K562 (cell line): ENCODE measurements at regions not wholly inside any gene's neighbourhood (a gene's known extent, or its start where the extent isn't known, plus 50 kb on each side); places are given as distances from the start of the nearest gene placed in this dataset.

Experiments used
- ATAC-seq: fragments of 200-7000 bp; cut with Tn5 transposase; 3 replicates; pipeline ENCODE4 v1.9.1; 2020; ENCODE audit warnings: moderate library complexity
- BruUV-seq: library from RNA; stranded (reverse); fragments of 400-500 nt; replicated peaks from 2 replicates; lab custom pipeline; 2021; lab: Mats Ljungman, UMichigan
- CTCF ChIA-PET: fragments of 300-600 bp; formaldehyde crosslinking; extraction: SDS; loops from one replicate; lab custom pipeline; 2021; ENCODE audit warnings: low intra/inter-chr PET ratio; lab: Yijun Ruan, JAX
- POLR2A ChIA-PET: fragments of 300-600, 350-650 bp; sonication (Branson Sonifier 250); formaldehyde crosslinking; extraction: SDS; loops from one replicate; lab custom pipeline; 2021; ENCODE audit warnings: antibody characterized with exemption, inconsistent platforms; lab: Yijun Ruan, JAX
- DNase-seq, 4 experiments: peaks; one replicate each; pipeline versions ENCODE4 v3.0.0 to v3.0.0-alpha.2; 2011 to 2018; ENCODE audit warnings: low spot score in 3 of 4, mixed read lengths in 3 of 4; ENCODE audit errors: extremely low read depth in 1 of 4
- FAIRE-seq: peaks from 2 replicates; lab custom pipeline; 2011; peaks lifted over from hg19 to GRCh38; lab: Jason Lieb, UNC
- H2AFZ ChIP-seq: 2 replicates; pipeline ENCODE4 v1.6.0; 2011; ENCODE audit warnings: low read depth, low read length, control low read depth, inconsistent platforms
- H3K27ac ChIP-seq: fragments of 200-600 bp; 3 replicates; pipeline ENCODE4 v1.8.0; 2011; ENCODE audit warnings: low read depth, mild to moderate bottlenecking, control low read depth, inconsistent platforms, low read length, moderate library complexity, mixed read lengths; ENCODE audit errors: extremely low read depth
- H3K27me3 ChIP-seq, 2 experiments: fragments of 300-600 bp in 1 of 2; 2 replicates in 1 of 2; 3 replicates in 1 of 2; pipeline versions ENCODE4 v1.6.0 to v1.8.0; 2011; ENCODE audit warnings: inconsistent platforms in 2 of 2, low read length in 2 of 2, mild to moderate bottlenecking in 1 of 2, mixed read lengths in 1 of 2, moderate library complexity in 1 of 2; ENCODE audit not compliant: control insufficient read depth in 2 of 2, insufficient read depth in 2 of 2
- H3K36me3 ChIP-seq: fragments of 300-600 bp; 3 replicates; pipeline ENCODE4 v1.8.0; 2011; ENCODE audit warnings: mild to moderate bottlenecking, low read length, inconsistent platforms; ENCODE audit not compliant: control insufficient read depth, insufficient read depth
- H3K4me1 ChIP-seq, 2 experiments: fragments of 200-600 bp in 1 of 2; replicated peaks in 1 of 2; 2 replicates in 1 of 2; 3 replicates in 1 of 2; pipeline versions ENCODE4 v1.5.1 to v1.8.0; 2011; ENCODE audit warnings: inconsistent platforms in 2 of 2, low read length in 2 of 2, mild to moderate bottlenecking in 1 of 2, mixed read lengths in 1 of 2, moderate library complexity in 1 of 2; ENCODE audit not compliant: control insufficient read depth in 2 of 2, insufficient read depth in 2 of 2
- H3K4me2 ChIP-seq: 2 replicates; pipeline ENCODE4 v1.6.1; 2011; ENCODE audit warnings: low read length, control low read depth, inconsistent platforms, mixed read lengths; ENCODE audit not compliant: insufficient read depth
- H3K4me3 ChIP-seq: fragments of 200-600 bp; sonication (generic), shearing (Covaris generic); 2 replicates; pipeline ENCODE4 v1.5.1; 2016; ENCODE audit warnings: control low read depth, inconsistent platforms
- H3K79me2 ChIP-seq: fragments of 200-600 bp; 3 replicates; pipeline ENCODE4 v1.8.0; 2011; ENCODE audit warnings: low read length, inconsistent platforms; ENCODE audit not compliant: control insufficient read depth, insufficient read depth
- H3K9ac ChIP-seq, 2 experiments: 2 replicates each; pipeline versions ENCODE4 v1.6.0 to v1.6.1; 2011; ENCODE audit warnings: low read depth in 2 of 2, low read length in 2 of 2, control low read depth in 1 of 2, inconsistent platforms in 1 of 2, mild to moderate bottlenecking in 1 of 2, mixed read lengths in 1 of 2; ENCODE audit not compliant: insufficient read depth in 1 of 2
- H3K9me1 ChIP-seq: one replicate; pipeline ENCODE4 v1.6.0; 2011; ENCODE audit warnings: inconsistent platforms, mild to moderate bottlenecking, low read length, moderate library complexity; ENCODE audit not compliant: control insufficient read depth, insufficient read depth
- H3K9me3 ChIP-seq: replicated peaks from 2 replicates; pipeline ENCODE4 v1.5.1; 2011; ENCODE audit warnings: low read depth, low read length, inconsistent platforms; ENCODE audit not compliant: control insufficient read depth, insufficient read depth
- H4K20me1 ChIP-seq: replicated peaks from 2 replicates; pipeline ENCODE4 v1.6.1; 2011; ENCODE audit warnings: low read length, inconsistent platforms, mixed read lengths; ENCODE audit not compliant: control insufficient read depth, insufficient read depth
- CBFA2T3 ChIP-seq: fragments of 450-650 bp; IDR thresholded peaks from 2 replicates; pipeline ENCODE4 v1.6.1; 2017
- EP400 ChIP-seq: fragments of 450-650 bp; IDR thresholded peaks from 2 replicates; pipeline ENCODE4 v1.6.1; 2017; ENCODE audit warnings: antibody characterized with exemption, mild to moderate bottlenecking, moderate library complexity
- EWSR1 ChIP-seq: fragments of 450-650 bp; IDR thresholded peaks from 2 replicates; pipeline ENCODE4 v1.6.1; 2018; ENCODE audit warnings: borderline replicate concordance, mild to moderate bottlenecking, low read depth, moderate library complexity; ENCODE audit not compliant: partially characterized antibody
- FOXP1 ChIP-seq: sonication (generic); formaldehyde crosslinking; IDR thresholded peaks from 2 replicates; pipeline ENCODE4 v1.8.0; 2022; ENCODE audit warnings: mild to moderate bottlenecking, missing genetic modification reagents
- JUNB ChIP-seq: fragments of 450-650 bp; formaldehyde crosslinking; conservative IDR thresholded peaks from 2 replicates; pipeline ENCODE4 v1.4.0; 2020; ENCODE audit warnings: mild to moderate bottlenecking
- PTBP1 ChIP-seq: fragments of 200-400 bp; formaldehyde crosslinking; IDR thresholded peaks from 2 replicates; pipeline ENCODE4 v1.6.1; 2017; ENCODE audit warnings: low read depth, low read length
- RBBP5 ChIP-seq: fragments of 200-600 bp; sonication (generic); IDR thresholded peaks from 2 replicates; pipeline ENCODE4 v1.6.1; 2012; ENCODE audit warnings: borderline replicate concordance, mild to moderate bottlenecking, low read length, control low read depth, inconsistent platforms; ENCODE audit not compliant: insufficient read depth, poor library complexity, severe bottlenecking
- SAFB ChIP-seq: fragments of 200-400 bp; formaldehyde crosslinking; IDR thresholded peaks from 2 replicates; pipeline ENCODE4 v1.6.1; 2017; ENCODE audit warnings: low read depth, low read length, borderline replicate concordance
- SMAD3 ChIP-seq: fragments of 450-650 bp; formaldehyde crosslinking; conservative IDR thresholded peaks from 2 replicates; pipeline ENCODE4 v1.4.0; 2020; ENCODE audit warnings: mild to moderate bottlenecking
- SREBF1 ChIP-seq: fragments of 150-350 bp; IDR thresholded peaks from 2 replicates; pipeline ENCODE4 v1.6.1; 2014; ENCODE audit warnings: antibody characterized with exemption, low read depth, low read length, borderline replicate concordance
- STAT5B ChIP-seq: fragments of 250-450 bp; sonication (Bioruptor Pico); IDR thresholded peaks from 2 replicates; pipeline ENCODE4 v1.8.0; 2021; ENCODE audit warnings: mild to moderate bottlenecking, inconsistent platforms
- TCF15 ChIP-seq: fragments of 250-450 bp; sonication (Bioruptor Pico); IDR thresholded peaks from 2 replicates; pipeline ENCODE4 v1.8.0; 2022; ENCODE audit warnings: moderate library complexity, mild to moderate bottlenecking, inconsistent platforms
- TCF7 ChIP-seq: sonication (generic); IDR thresholded peaks from 2 replicates; pipeline ENCODE4 v1.6.1; 2016; ENCODE audit warnings: antibody characterized with exemption, borderline replicate concordance
- ZBTB34 ChIP-seq: fragments of 250-450 bp; sonication (Bioruptor Pico); IDR thresholded peaks from 2 replicates; pipeline ENCODE4 v1.8.0; 2021; ENCODE audit warnings: mild to moderate bottlenecking, moderate library complexity
- ZEB2 ChIP-seq: fragments of 450-650 bp; IDR thresholded peaks from 2 replicates; pipeline ENCODE4 v1.6.1; 2016
- ZNF146 ChIP-seq: IDR thresholded peaks from one replicate; pipeline ENCODE4 v1.6.1; 2018; ENCODE audit warnings: missing compliant biosample characterization; ENCODE audit not compliant: unreplicated experiment
- ZNF436 ChIP-seq: fragments of 250-450, 450-650 bp; sonication (Bioruptor Pico); formaldehyde crosslinking; IDR thresholded peaks from 2 replicates; pipeline ENCODE4 v1.7.0; 2020; ENCODE audit warnings: mild to moderate bottlenecking
- ZNF717 ChIP-seq: fragments of 250-450 bp; sonication (Bioruptor Pico); IDR thresholded peaks from 2 replicates; pipeline ENCODE4 v1.5.0; 2021
- ZNF75A ChIP-seq: fragments of 450-650 bp; formaldehyde crosslinking; IDR thresholded peaks from 2 replicates; pipeline ENCODE4 v1.4.0; 2020; ENCODE audit warnings: mild to moderate bottlenecking
- WGBS: fragments of 100-300 bp; shearing (Covaris generic); methylation state at CpG from one replicate; pipeline ENCODE4 v1.1.6; 2016; ENCODE audit warnings: low coverage, mixed read lengths; ENCODE audit not compliant: insufficient coverage; ENCODE audit errors: missing lambda C conversion rate; 5-methylcytosine and 5-hydroxymethylcytosine counted together
- in situ Hi-C: fragments of 300-500 bp; cut with MboI; formaldehyde crosslinking; loops from 4 replicates; pipeline ENCODE4 v1.15.0; 2018; ENCODE audit warnings: inconsistent platforms, mixed read lengths
- intact Hi-C: fragments of 100-400 bp; cut with micrococcal nuclease; formaldehyde crosslinking; loops from 2 replicates; pipeline ENCODE4 v1.14.2; 2022
- TF ChIP-seq, protein P1 (sequence below): fragments of 250-450 bp; sonication (Bioruptor Pico); IDR thresholded peaks from 2 replicates; pipeline ENCODE4 v1.4.0; 2020; ENCODE audit warnings: borderline replicate concordance

GRCh38 chr15:38049891-38050290, 115.5 kb downstream of the TMCO5A start:
- 0% methylated on average over 4 of the region's 4 CpGs for WGBS
- in situ Hi-C loops (no loop called here), intact Hi-C loops (no loop called here)
- DNase-seq: no peak
- Histone ChIP-seq H4K20me1 (no peaks in the 10 kb centered on the region), H3K4me2 (no peak overlapping the region), H3K9me3 (no peaks in the 10 kb centered on the region), H3K9me1 (no peaks in the 10 kb centered on the region), H3K4me3 (no peak overlapping the region), H3K36me3 (no peaks in the 10 kb centered on the region), H3K27ac (no peak overlapping the region), H3K79me2 (no peaks in the 10 kb centered on the region), H3K9ac (no peak overlapping the region), H2AFZ (no peak overlapping the region), H3K27me3 (no peaks in the 10 kb centered on the region), H3K4me1 (no peaks in the 10 kb centered on the region)
- TF ChIP-seq SREBF1: no peak
- TF ChIP-seq FOXP1 (CRISPR knock-in tag): no peak
- no peak for TF ChIP-seq JUNB (CRISPR knock-in tag)
- no peak for TF ChIP-seq ZNF75A (CRISPR knock-in tag)
- no peak for TF ChIP-seq EWSR1
- TF ChIP-seq ZEB2: no peak
- TF ChIP-seq RBBP5: no peak
- no peak for TF ChIP-seq SAFB
- no peak for TF ChIP-seq ZBTB34 (CRISPR knock-in tag)
- no peak for TF ChIP-seq TCF7
- TF ChIP-seq EP400: no peak
- TF ChIP-seq CBFA2T3: no peak
- no peak for TF ChIP-seq ZNF146
- TF ChIP-seq ZNF717: no peak
- TF ChIP-seq SMAD3 (CRISPR knock-in tag): no peak
- no peak for TF ChIP-seq PTBP1
- no peak for TF ChIP-seq TCF15 (CRISPR knock-in tag)
- TF ChIP-seq ZNF436: no peak
- TF ChIP-seq, protein P1, sequence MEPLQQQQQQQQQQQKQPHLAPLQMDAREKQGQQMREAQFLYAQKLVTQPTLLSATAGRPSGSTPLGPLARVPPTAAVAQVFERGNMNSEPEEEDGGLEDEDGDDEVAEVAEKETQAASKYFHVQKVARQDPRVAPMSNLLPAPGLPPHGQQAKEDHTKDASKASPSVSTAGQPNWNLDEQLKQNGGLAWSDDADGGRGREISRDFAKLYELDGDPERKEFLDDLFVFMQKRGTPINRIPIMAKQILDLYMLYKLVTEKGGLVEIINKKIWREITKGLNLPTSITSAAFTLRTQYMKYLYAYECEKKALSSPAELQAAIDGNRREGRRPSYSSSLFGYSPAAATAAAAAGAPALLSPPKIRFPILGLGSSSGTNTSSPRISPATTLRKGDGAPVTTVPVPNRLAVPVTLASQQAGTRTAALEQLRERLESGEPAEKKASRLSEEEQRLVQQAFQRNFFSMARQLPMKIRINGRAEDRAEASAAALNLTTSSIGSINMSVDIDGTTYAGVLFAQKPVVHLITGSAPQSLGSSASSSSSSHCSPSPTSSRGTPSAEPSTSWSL (CRISPR knock-in tag): no peak
- no peak for TF ChIP-seq STAT5B (CRISPR knock-in tag)
- POLR2A ChIA-PET: no interaction called here
- CTCF ChIA-PET: no interaction called here
- FAIRE-seq: no peak
- no peak for ATAC-seq
- BruUV-seq: no TSS peak
